ENCODE measurements at regions not wholly inside any gene's neighbourhood (a gene's known extent, or its start where the extent isn't known, plus 50 kb on each side); places are given as distances from the start of the nearest gene placed in this dataset.
"Not testable (repeated sequence)": the region's sequence is repeated elsewhere in the genome, so short reads cannot be mapped to it uniquely, and the experiment has no call there.

- peaks cover 4% of the 10 kb centered on the region for H3K27me3 Mint-ChIP-seq (ENCODE audit: low read depth)
- TF ChIP-seq, protein P1, sequence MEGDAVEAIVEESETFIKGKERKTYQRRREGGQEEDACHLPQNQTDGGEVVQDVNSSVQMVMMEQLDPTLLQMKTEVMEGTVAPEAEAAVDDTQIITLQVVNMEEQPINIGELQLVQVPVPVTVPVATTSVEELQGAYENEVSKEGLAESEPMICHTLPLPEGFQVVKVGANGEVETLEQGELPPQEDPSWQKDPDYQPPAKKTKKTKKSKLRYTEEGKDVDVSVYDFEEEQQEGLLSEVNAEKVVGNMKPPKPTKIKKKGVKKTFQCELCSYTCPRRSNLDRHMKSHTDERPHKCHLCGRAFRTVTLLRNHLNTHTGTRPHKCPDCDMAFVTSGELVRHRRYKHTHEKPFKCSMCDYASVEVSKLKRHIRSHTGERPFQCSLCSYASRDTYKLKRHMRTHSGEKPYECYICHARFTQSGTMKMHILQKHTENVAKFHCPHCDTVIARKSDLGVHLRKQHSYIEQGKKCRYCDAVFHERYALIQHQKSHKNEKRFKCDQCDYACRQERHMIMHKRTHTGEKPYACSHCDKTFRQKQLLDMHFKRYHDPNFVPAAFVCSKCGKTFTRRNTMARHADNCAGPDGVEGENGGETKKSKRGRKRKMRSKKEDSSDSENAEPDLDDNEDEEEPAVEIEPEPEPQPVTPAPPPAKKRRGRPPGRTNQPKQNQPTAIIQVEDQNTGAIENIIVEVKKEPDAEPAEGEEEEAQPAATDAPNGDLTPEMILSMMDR (IDR thresholded peaks at IDR 0.05; ENCODE audit: unreplicated experiment in 3 of 3) = no peak
- no peak overlapping the region for H3K4me3 Mint-ChIP-seq
- H3K36me3 Mint-ChIP-seq (ENCODE audit: low read depth) = no peaks in the 10 kb centered on the region
- no peak overlapping the region for H3K27ac Mint-ChIP-seq
- H3K4me1 Mint-ChIP-seq = peaks cover 5% of the 10 kb centered on the region
- no peaks in the 10 kb centered on the region for H3K9me3 Mint-ChIP-seq
Measured at GRCh38 chr3:65144791-65145351, 457.1 kb upstream of the ADAMTS9 start.

- TF ChIP-seq, protein P1 (IDR thresholded peaks at IDR 0.05; ENCODE audit: unreplicated experiment in 3 of 3) = no peak
- H3K27ac Mint-ChIP-seq = no peak overlapping the region
- no peaks in the 10 kb centered on the region for H3K9me3 Mint-ChIP-seq
- H3K4me1 Mint-ChIP-seq = peaks cover 5% of the 10 kb centered on the region
- peaks cover 16% of the 10 kb centered on the region for H3K27me3 Mint-ChIP-seq (ENCODE audit: low read depth)
- H3K36me3 Mint-ChIP-seq (ENCODE audit: low read depth) = no peaks in the 10 kb centered on the region
- H3K4me3 Mint-ChIP-seq = no peak overlapping the region
Measured at GRCh38 chr3:65142456-65142855, 454.7 kb upstream of the ADAMTS9 start.

DNA sequence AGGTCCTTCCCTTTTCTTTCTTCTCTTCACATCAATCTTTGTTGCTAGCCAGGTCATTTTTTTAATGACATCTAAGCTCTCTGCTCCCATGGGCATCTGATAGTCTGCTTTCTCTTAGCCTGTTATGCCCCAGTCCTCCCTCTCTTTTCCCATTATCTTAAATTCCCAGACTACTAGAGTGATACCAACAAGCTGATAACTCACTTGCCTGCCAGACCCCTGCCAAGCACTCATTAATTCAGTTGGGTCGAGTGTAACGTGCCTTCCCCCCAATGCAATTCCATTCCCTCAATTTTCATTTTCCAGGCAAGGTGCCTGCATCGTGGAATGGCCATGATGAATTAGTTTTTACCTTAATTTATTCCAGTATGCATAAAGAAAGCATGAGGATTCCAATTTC, 450.8 kb upstream of the ADAMTS9 start:
- TF ChIP-seq, protein P1 (IDR thresholded peaks at IDR 0.05; ENCODE audit: unreplicated experiment in 3 of 3) = no peak
- Mint-ChIP-seq H3K4me1 (peaks cover 5% of the 10 kb centered on the region), H3K36me3 (ENCODE audit: low read depth) (no peaks in the 10 kb centered on the region), H3K9me3 (no peaks in the 10 kb centered on the region), H3K27ac (no peak overlapping the region), H3K27me3 (ENCODE audit: low read depth) (peaks cover 21% of the 10 kb centered on the region), H3K4me3 (no peak overlapping the region)

DNA sequence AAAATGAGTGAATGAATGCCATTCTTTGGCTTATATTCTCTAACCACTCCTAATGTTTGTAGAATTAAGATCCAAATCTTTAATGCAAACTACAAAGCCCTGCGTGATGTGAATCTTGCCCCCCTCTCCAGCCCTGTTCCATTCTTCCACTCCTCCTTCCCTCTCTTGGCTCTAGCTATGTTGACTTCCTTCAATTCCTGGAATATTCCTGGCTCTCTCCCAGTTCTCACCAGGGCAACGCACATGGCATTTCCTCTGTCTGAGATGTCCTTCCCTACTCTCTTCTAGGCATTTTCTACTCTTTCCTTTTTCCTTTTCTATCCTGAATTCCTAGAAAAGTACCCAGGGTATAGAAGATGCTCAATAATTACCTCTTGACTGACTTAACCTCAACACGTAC, 446.0 kb upstream of the ADAMTS9 start:
- H3K36me3 Mint-ChIP-seq (ENCODE audit: low read depth); H3K9me3 Mint-ChIP-seq; H3K4me3 Mint-ChIP-seq; H3K27ac Mint-ChIP-seq; H3K4me1 Mint-ChIP-seq: not testable (repeated sequence)
- peaks cover 17% of the 10 kb centered on the region for H3K27me3 Mint-ChIP-seq (ENCODE audit: low read depth)

DNA sequence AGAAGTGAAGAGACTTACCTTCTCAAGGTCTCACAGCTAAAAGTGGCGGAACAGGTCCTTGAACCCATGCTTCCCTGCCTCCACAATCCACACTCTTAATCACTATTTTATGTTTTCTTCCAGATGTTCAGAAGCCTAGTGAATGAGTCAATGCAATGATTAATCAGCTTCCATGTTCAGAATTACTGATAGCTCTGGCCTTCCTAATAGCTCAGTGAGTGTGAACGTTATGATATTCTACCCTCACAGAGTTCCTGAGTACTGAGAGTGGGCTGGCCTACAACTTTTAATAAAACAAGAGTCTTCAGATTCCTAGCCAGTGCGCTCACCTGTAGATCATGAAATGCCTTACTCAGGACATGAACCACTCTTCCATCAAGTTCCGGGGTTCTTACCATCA, 443.0 kb upstream of the ADAMTS9 start:
- H3K9me3 Mint-ChIP-seq = peaks cover 2% of the 10 kb centered on the region
- TF ChIP-seq, protein P1 (IDR thresholded peaks at IDR 0.05; ENCODE audit: unreplicated experiment in 3 of 3) = no peak
- H3K27ac Mint-ChIP-seq = no peak overlapping the region
- no peaks in the 10 kb centered on the region for H3K4me1 Mint-ChIP-seq
- H3K4me3 Mint-ChIP-seq = no peak overlapping the region
- H3K27me3 Mint-ChIP-seq (ENCODE audit: low read depth) = peaks cover 11% of the 10 kb centered on the region
- no peaks in the 10 kb centered on the region for H3K36me3 Mint-ChIP-seq (ENCODE audit: low read depth)

GRCh38 chr3:65128346-65128745, 440.5 kb upstream of the ADAMTS9 start:
- H3K27me3 Mint-ChIP-seq (ENCODE audit: low read depth) = peaks cover 11% of the 10 kb centered on the region
- TF ChIP-seq, protein P1 (IDR thresholded peaks at IDR 0.05; ENCODE audit: unreplicated experiment in 3 of 3) = no peak
- peaks cover 6% of the 10 kb centered on the region for H3K9me3 Mint-ChIP-seq
- H3K36me3 Mint-ChIP-seq (ENCODE audit: low read depth) = no peaks in the 10 kb centered on the region
- no peak overlapping the region for H3K4me3 Mint-ChIP-seq
- no peaks in the 10 kb centered on the region for H3K4me1 Mint-ChIP-seq
- H3K27ac Mint-ChIP-seq = no peak overlapping the region

Data from nephron (organoid).